Esophagus muscularis mucosa (tissue), 4 donors: ENCODE measurements at regions not wholly inside any gene's neighbourhood (a gene's known extent, or its start where the extent isn't known, plus 50 kb on each side); places are given as distances from the start of the nearest gene placed in this dataset.

ENCODE experiments used
- EP300 ChIP-seq: sonication (generic); formaldehyde crosslinking; IDR thresholded peaks from one replicate; pipeline ENCODE4 v1.6.1; 2017; ENCODE audit warnings: antibody characterized with exemption
- POLR2A ChIP-seq: fragments of 450-650 bp; IDR thresholded peaks from one replicate; pipeline ENCODE4 v1.6.1; 2017; ENCODE audit warnings: antibody characterized with exemption, moderate library complexity, mild to moderate bottlenecking, low read depth
- TF ChIP-seq, protein P1 (sequence below), 3 experiments: fragments of 200-600 bp in 2 of 3; fragments of 450-650 bp in 1 of 3; sonication (generic) in 2 of 3; IDR thresholded peaks; one replicate each; pipeline ENCODE4 v1.5.1; 2017 to 2019; ENCODE audit warnings: antibody characterized with exemption in 3 of 3, mild to moderate bottlenecking in 2 of 3, moderate library complexity in 1 of 3

DNA sequence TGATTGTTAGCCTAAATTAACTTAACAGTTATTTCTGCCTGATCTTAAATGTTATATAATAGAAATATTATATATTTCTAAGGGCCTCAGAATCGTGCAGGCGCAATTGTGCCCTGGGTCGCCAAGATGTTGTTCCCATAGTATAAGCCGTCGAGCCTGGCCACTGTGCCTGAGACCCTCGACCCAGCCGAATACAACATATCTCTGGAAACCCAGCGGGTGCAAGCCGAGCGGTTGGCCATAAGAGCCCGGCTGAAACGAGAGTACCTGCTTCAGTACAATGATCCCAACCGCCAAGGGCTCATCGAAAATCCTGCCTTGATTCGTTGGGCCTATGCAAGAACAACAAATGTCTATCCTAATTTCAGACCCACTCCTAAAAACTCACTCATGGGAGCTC lies 549.8 kb downstream of the KCTD8 start:
- TF ChIP-seq, protein P1, sequence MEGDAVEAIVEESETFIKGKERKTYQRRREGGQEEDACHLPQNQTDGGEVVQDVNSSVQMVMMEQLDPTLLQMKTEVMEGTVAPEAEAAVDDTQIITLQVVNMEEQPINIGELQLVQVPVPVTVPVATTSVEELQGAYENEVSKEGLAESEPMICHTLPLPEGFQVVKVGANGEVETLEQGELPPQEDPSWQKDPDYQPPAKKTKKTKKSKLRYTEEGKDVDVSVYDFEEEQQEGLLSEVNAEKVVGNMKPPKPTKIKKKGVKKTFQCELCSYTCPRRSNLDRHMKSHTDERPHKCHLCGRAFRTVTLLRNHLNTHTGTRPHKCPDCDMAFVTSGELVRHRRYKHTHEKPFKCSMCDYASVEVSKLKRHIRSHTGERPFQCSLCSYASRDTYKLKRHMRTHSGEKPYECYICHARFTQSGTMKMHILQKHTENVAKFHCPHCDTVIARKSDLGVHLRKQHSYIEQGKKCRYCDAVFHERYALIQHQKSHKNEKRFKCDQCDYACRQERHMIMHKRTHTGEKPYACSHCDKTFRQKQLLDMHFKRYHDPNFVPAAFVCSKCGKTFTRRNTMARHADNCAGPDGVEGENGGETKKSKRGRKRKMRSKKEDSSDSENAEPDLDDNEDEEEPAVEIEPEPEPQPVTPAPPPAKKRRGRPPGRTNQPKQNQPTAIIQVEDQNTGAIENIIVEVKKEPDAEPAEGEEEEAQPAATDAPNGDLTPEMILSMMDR (IDR thresholded peaks at IDR 0.05), result no peak
- no peak for TF ChIP-seq POLR2A
- TF ChIP-seq EP300, result no peak
